ENCODE measurements at regions not wholly inside any gene's neighbourhood (a gene's known extent, or its start where the extent isn't known, plus 50 kb on each side); places are given as distances from the start of the nearest gene placed in this dataset.

GRCh38 chr9:29800821-29801220 is 2227.5 kb upstream of the C9orf72 start:
- 0% methylated on average over 1 of the region's 1 CpG for WGBS (ENCODE audit: low lambda C conversion rate)
- no peak overlapping the region for H3K4me3 ChIP-seq (replicated peaks in 1 of 3; ENCODE audit: insufficient read depth in 1 of 3, low read depth in 2 of 3, low read length in 3 of 3)
- no peak for ATAC-seq
- no peak overlapping the region for H3K27ac ChIP-seq (ENCODE audit: extremely low read length, insufficient read depth, low read length)
- H3K9ac ChIP-seq (ENCODE audit: insufficient read depth, low read depth, low read length), result no peak overlapping the region
- no peaks in the 10 kb centered on the region for H3K36me3 ChIP-seq (replicated peaks in 1 of 2; ENCODE audit: control insufficient read depth in 1 of 2, insufficient read depth in 2 of 2, low read length in 2 of 2)
- FAIRE-seq, result no peak
- H3K4me1 ChIP-seq (ENCODE audit: insufficient read depth, low read length), result no peaks in the 10 kb centered on the region
- in situ Hi-C loops (cut with HindIII; ENCODE audit: extremely low pct_ligation_motif_present, low pct_unique_long_range_greater_than_20kb) (no loop called here), intact Hi-C loops (cut with micrococcal nuclease; ENCODE audit: unreplicated experiment) (no loop called here)
- no peaks in the 10 kb centered on the region for H4K20me1 ChIP-seq (ENCODE audit: insufficient read depth, low read length)
- no peaks in the 10 kb centered on the region for H3K79me2 ChIP-seq (ENCODE audit: insufficient read depth, low read length)
- no peak overlapping the region for H2AFZ ChIP-seq (ENCODE audit: low read length)
- H3K9me3 ChIP-seq (ENCODE audit: low read length), result no peaks in the 10 kb centered on the region
- no peak for DNase-seq (ENCODE audit: low spot score)
- TF ChIP-seq SMARCC2 (IDR thresholded peaks at IDR 0.05) (no peak), ZNF451 (CRISPR knock-in tag; IDR thresholded peaks at IDR 0.05) (no peak), TP53 (CRISPR knock-in tag; conservative IDR thresholded peaks at IDR 0.05) (no peak), ZNF777 (CRISPR knock-in tag; IDR thresholded peaks at IDR 0.05) (no peak), ZSCAN20 (CRISPR knock-in tag; IDR thresholded peaks at IDR 0.05; ENCODE audit: borderline replicate concordance) (no peak), ARNTL (CRISPR knock-in tag; IDR thresholded peaks at IDR 0.05) (no peak), CCDC6 (CRISPR knock-in tag; IDR thresholded peaks at IDR 0.05) (no peak), ATF5 (CRISPR knock-in tag; IDR thresholded peaks at IDR 0.05; ENCODE audit: low read depth) (no peak), MEIS1 (CRISPR knock-in tag; IDR thresholded peaks at IDR 0.05; ENCODE audit: borderline replicate concordance) (no peak), ZNF704 (CRISPR knock-in tag; IDR thresholded peaks at IDR 0.05; ENCODE audit: borderline replicate concordance) (no peak), HOXA3 (CRISPR knock-in tag; IDR thresholded peaks at IDR 0.05) (no peak), ZBTB10 (CRISPR knock-in tag; IDR thresholded peaks at IDR 0.05; ENCODE audit: borderline replicate concordance) (no peak), CHCHD3 (CRISPR knock-in tag; IDR thresholded peaks at IDR 0.05) (no peak), ZFP36 (IDR thresholded peaks at IDR 0.05; ENCODE audit: borderline replicate concordance, low read depth, low read length, partially characterized antibody) (no peak)
- no peak overlapping the region for H3K4me2 ChIP-seq (ENCODE audit: low read depth, low read length)
- CTCF ChIA-PET (ENCODE audit: low intra/inter-chr PET ratio, low total read pairs), result no interaction called here
- POLR2A ChIA-PET, result no interaction called here
- H3K27me3 ChIP-seq (ENCODE audit: control insufficient read depth in 1 of 2, insufficient read depth in 2 of 2, low read length in 2 of 2), result no peaks in the 10 kb centered on the region
- no TSS peak for BruUV-seq (replicated peaks)
